HEK293 (cell line): ENCODE measurements at regions not wholly inside any gene's neighbourhood (a gene's known extent, or its start where the extent isn't known, plus 50 kb on each side); places are given as distances from the start of the nearest gene placed in this dataset.
A peak's percentile ranks its signal among the peaks of the same experiment; 100 is the strongest.

ENCODE experiments used
- HOXC10 ChIP-seq: sonication (generic); formaldehyde crosslinking; IDR thresholded peaks from 2 replicates; pipeline ENCODE4 v1.8.1; 2023; ENCODE audit warnings: mild to moderate bottlenecking, missing genetic modification reagents
- YY1 ChIP-seq: fragments of 450-650 bp; formaldehyde crosslinking; IDR thresholded peaks from 2 replicates; pipeline ENCODE4 v1.5.1; 2018; ENCODE audit warnings: missing biosample characterization, missing genetic modification characterization
- ZNF10 ChIP-seq: fragments of 450-650 bp; formaldehyde crosslinking; IDR thresholded peaks from 2 replicates; pipeline ENCODE4 v1.5.1; 2017; ENCODE audit warnings: missing biosample characterization, missing genetic modification characterization
- ZNF24 ChIP-seq: fragments of 450-650 bp; formaldehyde crosslinking; IDR thresholded peaks from 2 replicates; pipeline ENCODE4 v1.5.1; 2016; ENCODE audit warnings: missing biosample characterization, missing genetic modification characterization
- ZNF629 ChIP-seq: fragments of 450-650 bp; formaldehyde crosslinking; IDR thresholded peaks from 2 replicates; pipeline ENCODE4 v1.5.1; 2017; ENCODE audit warnings: missing biosample characterization, missing genetic modification characterization
- ZNF785 ChIP-seq: fragments of 450-650 bp; formaldehyde crosslinking; IDR thresholded peaks from 2 replicates; pipeline ENCODE4 v1.5.1; 2016; ENCODE audit warnings: missing biosample characterization, missing genetic modification characterization
- ZSCAN23 ChIP-seq: fragments of 450-650 bp; formaldehyde crosslinking; IDR thresholded peaks from 2 replicates; pipeline ENCODE4 v1.5.1; 2016; ENCODE audit warnings: missing biosample characterization, missing genetic modification characterization
- TF ChIP-seq, protein P1 (sequence below): fragments of 450-650 bp; formaldehyde crosslinking; IDR thresholded peaks from 2 replicates; pipeline ENCODE4 v1.5.1; 2016; ENCODE audit warnings: missing biosample characterization, missing genetic modification characterization
- TF ChIP-seq, protein P2 (sequence below): fragments of 450-650 bp; formaldehyde crosslinking; IDR thresholded peaks from 2 replicates; pipeline ENCODE4 v1.5.1; 2016; ENCODE audit warnings: missing biosample characterization, missing genetic modification characterization

DNA sequence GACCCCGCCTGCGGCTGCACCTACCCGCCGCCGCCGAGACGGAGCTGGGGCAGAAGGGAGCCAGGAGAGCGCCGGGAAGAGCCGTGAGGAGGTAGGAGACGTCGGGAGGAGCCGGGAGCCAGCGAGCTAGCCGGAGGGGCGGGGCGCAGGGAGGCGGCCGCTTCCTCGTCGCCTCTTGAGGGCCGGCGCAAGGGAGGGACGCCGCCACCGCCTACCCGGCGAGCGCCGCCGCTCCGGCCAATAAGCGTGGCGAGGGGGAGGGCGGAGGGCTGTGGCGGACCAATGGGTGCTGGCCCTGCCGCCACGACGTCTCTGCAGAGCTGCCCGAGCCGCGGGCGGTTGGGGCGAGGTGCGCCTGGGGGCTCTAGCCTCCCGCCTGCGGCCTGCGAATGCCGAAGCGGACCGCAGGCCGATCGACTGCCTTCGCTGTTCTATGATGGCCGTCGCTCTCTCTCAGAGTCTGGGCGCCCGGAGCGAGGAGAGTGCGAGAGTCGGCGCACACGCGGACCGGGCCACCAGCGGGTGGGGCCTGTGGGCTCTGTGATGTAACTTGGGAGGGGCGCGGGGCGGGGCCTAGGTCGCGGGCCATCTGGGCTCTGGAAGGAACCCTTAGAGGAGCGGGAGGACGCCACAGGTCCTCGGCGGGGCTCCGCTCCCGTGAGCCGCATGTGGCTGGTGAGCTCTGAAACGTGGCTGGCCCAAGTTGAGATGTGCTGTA, 72.7 kb upstream of the MAP4 start:
- TF ChIP-seq, protein P1, sequence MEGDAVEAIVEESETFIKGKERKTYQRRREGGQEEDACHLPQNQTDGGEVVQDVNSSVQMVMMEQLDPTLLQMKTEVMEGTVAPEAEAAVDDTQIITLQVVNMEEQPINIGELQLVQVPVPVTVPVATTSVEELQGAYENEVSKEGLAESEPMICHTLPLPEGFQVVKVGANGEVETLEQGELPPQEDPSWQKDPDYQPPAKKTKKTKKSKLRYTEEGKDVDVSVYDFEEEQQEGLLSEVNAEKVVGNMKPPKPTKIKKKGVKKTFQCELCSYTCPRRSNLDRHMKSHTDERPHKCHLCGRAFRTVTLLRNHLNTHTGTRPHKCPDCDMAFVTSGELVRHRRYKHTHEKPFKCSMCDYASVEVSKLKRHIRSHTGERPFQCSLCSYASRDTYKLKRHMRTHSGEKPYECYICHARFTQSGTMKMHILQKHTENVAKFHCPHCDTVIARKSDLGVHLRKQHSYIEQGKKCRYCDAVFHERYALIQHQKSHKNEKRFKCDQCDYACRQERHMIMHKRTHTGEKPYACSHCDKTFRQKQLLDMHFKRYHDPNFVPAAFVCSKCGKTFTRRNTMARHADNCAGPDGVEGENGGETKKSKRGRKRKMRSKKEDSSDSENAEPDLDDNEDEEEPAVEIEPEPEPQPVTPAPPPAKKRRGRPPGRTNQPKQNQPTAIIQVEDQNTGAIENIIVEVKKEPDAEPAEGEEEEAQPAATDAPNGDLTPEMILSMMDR = no peak; the same call in 1 of the 2 replicates
- TF ChIP-seq ZSCAN23 (tag by site-specific recombination) = no peak
- TF ChIP-seq YY1 = peak; percentile 64; the same call in 1 of the 2 replicates
- no peak for TF ChIP-seq ZNF10 (tag by site-specific recombination)
- TF ChIP-seq, protein P2, sequence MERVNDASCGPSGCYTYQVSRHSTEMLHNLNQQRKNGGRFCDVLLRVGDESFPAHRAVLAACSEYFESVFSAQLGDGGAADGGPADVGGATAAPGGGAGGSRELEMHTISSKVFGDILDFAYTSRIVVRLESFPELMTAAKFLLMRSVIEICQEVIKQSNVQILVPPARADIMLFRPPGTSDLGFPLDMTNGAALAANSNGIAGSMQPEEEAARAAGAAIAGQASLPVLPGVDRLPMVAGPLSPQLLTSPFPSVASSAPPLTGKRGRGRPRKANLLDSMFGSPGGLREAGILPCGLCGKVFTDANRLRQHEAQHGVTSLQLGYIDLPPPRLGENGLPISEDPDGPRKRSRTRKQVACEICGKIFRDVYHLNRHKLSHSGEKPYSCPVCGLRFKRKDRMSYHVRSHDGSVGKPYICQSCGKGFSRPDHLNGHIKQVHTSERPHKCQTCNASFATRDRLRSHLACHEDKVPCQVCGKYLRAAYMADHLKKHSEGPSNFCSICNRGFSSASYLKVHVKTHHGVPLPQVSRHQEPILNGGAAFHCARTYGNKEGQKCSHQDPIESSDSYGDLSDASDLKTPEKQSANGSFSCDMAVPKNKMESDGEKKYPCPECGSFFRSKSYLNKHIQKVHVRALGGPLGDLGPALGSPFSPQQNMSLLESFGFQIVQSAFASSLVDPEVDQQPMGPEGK (tag by site-specific recombination) = peak; percentile 99
- no peak for TF ChIP-seq HOXC10 (CRISPR knock-in tag)
- TF ChIP-seq ZNF785 (tag by site-specific recombination) = no peak
- no peak for TF ChIP-seq ZNF24 (tag by site-specific recombination)
- TF ChIP-seq ZNF629 (tag by site-specific recombination) = peak; percentile 71
